HepG2 (cell line): ENCODE measurements at regions not wholly inside any gene's neighbourhood (a gene's known extent, or its start where the extent isn't known, plus 50 kb on each side); places are given as distances from the start of the nearest gene placed in this dataset.
"Not testable (repeated sequence)": the region's sequence is repeated elsewhere in the genome, so short reads cannot be mapped to it uniquely, and the experiment has no call there.

Source experiments
- CTCF ChIP-seq: sonication (generic); formaldehyde crosslinking; IDR thresholded peaks from 2 replicates; pipeline ENCODE4 v1.5.0; 2020; ENCODE audit warnings: mild to moderate bottlenecking, missing genetic modification reagents, moderate library complexity
- E2F5 ChIP-seq: sonication (generic); formaldehyde crosslinking; conservative IDR thresholded peaks from 2 replicates; pipeline ENCODE4 v1.4.0; 2020; ENCODE audit warnings: missing genetic modification reagents
- EP300 ChIP-seq, 3 experiments: sonication (generic) in 1 of 3; formaldehyde crosslinking in 1 of 3; IDR thresholded peaks; 2 replicates each; pipeline versions ENCODE4 v1.5.1 to v1.6.1; 2011 to 2020; ENCODE audit warnings: low read depth in 2 of 3, low read length in 2 of 3, borderline replicate concordance in 1 of 3, improper control_type of control experiment in 1 of 3, mild to moderate bottlenecking in 1 of 3, missing genetic modification reagents in 1 of 3, moderate library complexity in 1 of 3
- FOSL2 ChIP-seq: sonication (generic); formaldehyde crosslinking; IDR thresholded peaks from 2 replicates; pipeline ENCODE4 v1.4.0; 2020; ENCODE audit warnings: missing genetic modification reagents
- FOXA3 ChIP-seq: IDR thresholded peaks from 2 replicates; pipeline ENCODE4 v1.6.1; 2016; ENCODE audit warnings: missing genetic modification reagents, missing compliant biosample characterization
- NFYB ChIP-seq: sonication (generic); formaldehyde crosslinking; IDR thresholded peaks from 2 replicates; pipeline ENCODE4 v1.4.0; 2020; ENCODE audit warnings: missing genetic modification reagents
- PCBP1 ChIP-seq: fragments of 200-400 bp; formaldehyde crosslinking; IDR thresholded peaks from 2 replicates; pipeline ENCODE4 v1.6.1; 2017; ENCODE audit warnings: mild to moderate bottlenecking, low read depth, low read length, borderline replicate concordance
- POLR2A ChIP-seq, 2 experiments: IDR thresholded peaks; 2 replicates each; pipeline ENCODE4 v1.6.1; 2011; ENCODE audit warnings: low read depth in 2 of 2, low read length in 2 of 2, mild to moderate bottlenecking in 1 of 2, moderate library complexity in 1 of 2; ENCODE audit not compliant: insufficient read depth in 1 of 2
- TAF1 ChIP-seq: sonication (generic); formaldehyde crosslinking; IDR thresholded peaks from 2 replicates; pipeline ENCODE4 v1.4.0; 2020; ENCODE audit warnings: missing genetic modification reagents
- ZBTB26 ChIP-seq: IDR thresholded peaks from 2 replicates; pipeline ENCODE4 v1.6.1; 2016; ENCODE audit warnings: missing compliant biosample characterization, missing genetic modification reagents, borderline replicate concordance
- ZNF232 ChIP-seq: sonication (generic); formaldehyde crosslinking; IDR thresholded peaks from 2 replicates; pipeline ENCODE4 v1.4.0; 2020; ENCODE audit warnings: missing genetic modification reagents, borderline replicate concordance

DNA sequence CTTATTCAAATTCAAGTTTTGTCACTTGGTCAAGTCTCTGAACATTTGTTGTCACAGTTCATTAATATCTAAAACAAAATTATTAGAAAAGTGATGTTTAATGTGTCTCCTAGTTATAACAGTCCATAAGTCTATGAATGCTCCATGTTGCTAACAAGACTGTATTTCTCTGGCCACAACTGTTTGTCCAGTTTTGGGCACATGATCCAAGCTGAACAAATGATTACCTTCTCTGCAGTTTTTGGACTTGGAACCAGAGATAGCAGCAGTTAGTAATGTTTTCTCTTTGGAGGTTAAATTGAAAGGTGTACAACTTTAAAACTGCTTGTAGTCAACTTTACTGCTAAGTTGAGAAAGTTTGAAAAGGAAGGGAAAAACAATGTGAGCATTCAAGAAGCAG lies 84.7 kb upstream of the NOX4 start:
- TF ChIP-seq CTCF (CRISPR knock-in tag); TAF1 (CRISPR knock-in tag); PCBP1; ZBTB26 (CRISPR knock-in tag); E2F5; POLR2A (IDR thresholded peaks at IDR 0.05; ENCODE audit: insufficient read depth in 1 of 2, low read depth in 2 of 2, low read length in 2 of 2); ZNF232 (CRISPR knock-in tag); FOSL2; FOXA3 (CRISPR knock-in tag); NFYB; EP300 (IDR thresholded peaks at IDR 0.05; ENCODE audit: low read depth in 2 of 2, low read length in 2 of 2); EP300 (CRISPR knock-in tag; IDR thresholded peaks at IDR 0.05; ENCODE audit: borderline replicate concordance): not testable (repeated sequence)
